Suprapubic skin (tissue), 4 donors: ENCODE measurements at regions not wholly inside any gene's neighbourhood (a gene's known extent, or its start where the extent isn't known, plus 50 kb on each side); places are given as distances from the start of the nearest gene placed in this dataset.

ENCODE experiments used
- EP300 ChIP-seq: sonication (generic); formaldehyde crosslinking; IDR thresholded peaks from one replicate; pipeline ENCODE4 v1.6.1; 2017; ENCODE audit warnings: antibody characterized with exemption
- POLR2A ChIP-seq, 2 donors: fragments of 450-650 bp; IDR thresholded peaks; one replicate each; pipeline ENCODE4 v1.6.1; 2017; ENCODE audit warnings: antibody characterized with exemption in 2 of 2, mild to moderate bottlenecking in 2 of 2, moderate library complexity in 2 of 2
- POLR2AphosphoS5 ChIP-seq, 3 donors: sonication (generic); formaldehyde crosslinking; IDR thresholded peaks; one replicate each; pipeline ENCODE4 v1.6.1; 2017; ENCODE audit warnings: antibody characterized with exemption in 3 of 3
- TF ChIP-seq, protein P1 (sequence below), 2 donors: fragments of 200-600 bp in 1 of 2; fragments of 450-650 bp in 1 of 2; sonication (generic) in 1 of 2; IDR thresholded peaks; one replicate each; pipeline ENCODE4 v1.5.1; 2016 to 2019; ENCODE audit warnings: antibody characterized with exemption in 2 of 2, mild to moderate bottlenecking in 1 of 2, moderate library complexity in 1 of 2

DNA sequence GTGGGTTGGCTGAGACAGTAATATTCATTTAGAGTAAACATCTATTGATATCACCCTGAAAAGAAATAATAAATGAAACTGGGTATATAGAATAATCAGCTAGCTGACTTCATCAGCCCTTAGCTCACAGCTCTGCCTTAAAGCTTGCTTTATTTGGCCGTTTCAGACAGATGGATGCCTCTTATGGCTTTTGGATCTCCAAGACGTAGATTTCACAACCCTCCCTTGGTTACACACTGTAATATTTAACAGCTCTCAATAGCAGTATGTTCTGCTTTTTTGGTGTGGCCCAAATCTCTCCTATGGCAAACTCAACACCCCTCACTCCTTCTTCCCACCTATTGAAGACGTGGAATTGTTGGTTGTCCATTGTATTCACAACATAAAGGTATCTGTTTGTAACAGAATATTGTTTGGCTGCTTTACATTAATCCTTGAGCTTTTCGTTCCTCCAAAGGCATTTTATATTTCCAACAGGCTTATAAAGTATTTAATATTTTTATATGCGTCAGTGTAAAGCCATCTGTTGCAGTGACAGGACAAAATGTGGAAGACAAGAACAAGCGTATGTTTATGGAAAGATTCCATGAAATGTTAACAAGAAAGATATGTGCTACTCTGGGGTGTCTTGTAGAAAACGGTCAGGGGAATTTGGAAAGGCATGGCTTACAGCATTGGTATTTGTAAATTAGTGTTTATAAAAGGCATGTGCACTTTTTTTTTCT lies 837.0 kb upstream of the RBFOX1 start:
- TF ChIP-seq, protein P1, sequence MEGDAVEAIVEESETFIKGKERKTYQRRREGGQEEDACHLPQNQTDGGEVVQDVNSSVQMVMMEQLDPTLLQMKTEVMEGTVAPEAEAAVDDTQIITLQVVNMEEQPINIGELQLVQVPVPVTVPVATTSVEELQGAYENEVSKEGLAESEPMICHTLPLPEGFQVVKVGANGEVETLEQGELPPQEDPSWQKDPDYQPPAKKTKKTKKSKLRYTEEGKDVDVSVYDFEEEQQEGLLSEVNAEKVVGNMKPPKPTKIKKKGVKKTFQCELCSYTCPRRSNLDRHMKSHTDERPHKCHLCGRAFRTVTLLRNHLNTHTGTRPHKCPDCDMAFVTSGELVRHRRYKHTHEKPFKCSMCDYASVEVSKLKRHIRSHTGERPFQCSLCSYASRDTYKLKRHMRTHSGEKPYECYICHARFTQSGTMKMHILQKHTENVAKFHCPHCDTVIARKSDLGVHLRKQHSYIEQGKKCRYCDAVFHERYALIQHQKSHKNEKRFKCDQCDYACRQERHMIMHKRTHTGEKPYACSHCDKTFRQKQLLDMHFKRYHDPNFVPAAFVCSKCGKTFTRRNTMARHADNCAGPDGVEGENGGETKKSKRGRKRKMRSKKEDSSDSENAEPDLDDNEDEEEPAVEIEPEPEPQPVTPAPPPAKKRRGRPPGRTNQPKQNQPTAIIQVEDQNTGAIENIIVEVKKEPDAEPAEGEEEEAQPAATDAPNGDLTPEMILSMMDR (IDR thresholded peaks at IDR 0.05), result no peak
- no peak for TF ChIP-seq POLR2A (IDR thresholded peaks at IDR 0.05)
- no peak for TF ChIP-seq POLR2AphosphoS5 (IDR thresholded peaks at IDR 0.05)
- no peak for TF ChIP-seq EP300
